Heart left ventricle (tissue), 13 donors: ENCODE measurements at regions not wholly inside any gene's neighbourhood (a gene's known extent, or its start where the extent isn't known, plus 50 kb on each side); places are given as distances from the start of the nearest gene placed in this dataset.

Experiments used
- POLR2A ChIP-seq, 2 donors: fragments of 450-650 bp; IDR thresholded peaks; one replicate each; pipeline ENCODE4 v1.6.1; 2017; ENCODE audit warnings: antibody characterized with exemption in 2 of 2, mild to moderate bottlenecking in 2 of 2, moderate library complexity in 2 of 2
- TF ChIP-seq, protein P1 (sequence below), 12 donors: fragments of 200-600 bp; sonication (generic) in 4 of 12; IDR thresholded peaks; one replicate each; pipeline versions ENCODE4 v1.5.0 to v1.8.0; 2018 to 2022; ENCODE audit warnings: antibody characterized with exemption in 12 of 12, mild to moderate bottlenecking in 5 of 12
- donor health status: ischemic (EF 13 %, LVEDD 7.1; RV severe dilation, severe dysfunction).
- donor health status: DM: no; HTN: yes; CAD: no.
- donor health status: DM: no; HTN: no; CAD: no.
- donor health status: ischemic (EF 25% LVEDD 6.9; RV normal size, moderate dysfunction).
- donor health status: ischemic (EF 25% LVEDD 5.7; RV mildly dilated, moderate dysfunction).
- donor health status: ischemic (EF 35%, LVEDD 5.7; RV mildly dilated, moderate dysfunction).
- donor health status: nonischemic (EF 11% LVEDD 7.7; RV severe dilation, severe dysfunction).
- donor health status: DM: yes; HTN: yes; CAD: no.
- donor health status: PGD.
- donor health status: ischemic (EF 29% LVEDD 5.4; RV normal size, mild dysfunction).
- donor health status: nonischemic (EF 23%, LVEDD 6.1; RV moderate dilation, normal function).

DNA sequence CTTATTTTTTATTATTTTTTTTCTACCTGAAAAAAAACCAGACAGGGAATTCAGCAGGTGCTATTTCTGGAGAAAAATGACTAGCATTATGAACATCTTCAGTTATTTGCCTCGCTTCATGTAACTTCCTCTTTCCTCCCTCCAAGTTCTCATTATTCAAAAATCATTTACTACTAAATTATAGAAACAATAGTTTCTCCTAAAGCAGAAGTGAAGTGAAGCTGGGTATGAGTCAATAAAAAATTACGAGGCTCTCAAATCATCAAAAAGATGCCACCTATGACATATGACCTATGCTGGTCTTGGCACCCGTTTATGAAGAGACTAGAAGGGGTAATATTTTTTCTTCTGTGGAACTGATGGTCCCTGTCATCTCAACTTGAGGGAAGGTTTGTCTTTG, 145.0 kb upstream of the AADAT start:
- TF ChIP-seq, protein P1, sequence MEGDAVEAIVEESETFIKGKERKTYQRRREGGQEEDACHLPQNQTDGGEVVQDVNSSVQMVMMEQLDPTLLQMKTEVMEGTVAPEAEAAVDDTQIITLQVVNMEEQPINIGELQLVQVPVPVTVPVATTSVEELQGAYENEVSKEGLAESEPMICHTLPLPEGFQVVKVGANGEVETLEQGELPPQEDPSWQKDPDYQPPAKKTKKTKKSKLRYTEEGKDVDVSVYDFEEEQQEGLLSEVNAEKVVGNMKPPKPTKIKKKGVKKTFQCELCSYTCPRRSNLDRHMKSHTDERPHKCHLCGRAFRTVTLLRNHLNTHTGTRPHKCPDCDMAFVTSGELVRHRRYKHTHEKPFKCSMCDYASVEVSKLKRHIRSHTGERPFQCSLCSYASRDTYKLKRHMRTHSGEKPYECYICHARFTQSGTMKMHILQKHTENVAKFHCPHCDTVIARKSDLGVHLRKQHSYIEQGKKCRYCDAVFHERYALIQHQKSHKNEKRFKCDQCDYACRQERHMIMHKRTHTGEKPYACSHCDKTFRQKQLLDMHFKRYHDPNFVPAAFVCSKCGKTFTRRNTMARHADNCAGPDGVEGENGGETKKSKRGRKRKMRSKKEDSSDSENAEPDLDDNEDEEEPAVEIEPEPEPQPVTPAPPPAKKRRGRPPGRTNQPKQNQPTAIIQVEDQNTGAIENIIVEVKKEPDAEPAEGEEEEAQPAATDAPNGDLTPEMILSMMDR (IDR thresholded peaks at IDR 0.05): no peak
- no peak for TF ChIP-seq POLR2A (IDR thresholded peaks at IDR 0.05)
